Esophagus (tissue), 2 donors: ENCODE measurements at regions not wholly inside any gene's neighbourhood (a gene's known extent, or its start where the extent isn't known, plus 50 kb on each side); places are given as distances from the start of the nearest gene placed in this dataset.

Experiments
- H3K27ac ChIP-seq, 2 donors: one replicate each; pipeline ENCODE4 v1.5.1; 2013; ENCODE audit warnings: low read depth in 2 of 2, mild to moderate bottlenecking in 2 of 2, inconsistent platforms in 1 of 2, low read length in 1 of 2, moderate library complexity in 1 of 2
- H3K27me3 ChIP-seq, 2 donors: one replicate each; pipeline ENCODE4 v1.6.1; 2013; ENCODE audit warnings: low read length in 2 of 2, control low read depth in 1 of 2, mild to moderate bottlenecking in 1 of 2; ENCODE audit not compliant: insufficient read depth in 2 of 2, control insufficient read depth in 1 of 2
- H3K36me3 ChIP-seq, 2 donors: one replicate each; pipeline ENCODE4 v1.6.1; 2013; ENCODE audit warnings: low read length in 1 of 2; ENCODE audit not compliant: control insufficient read depth in 2 of 2, insufficient read depth in 2 of 2
- H3K4me1 ChIP-seq, 2 donors: one replicate each; pipeline ENCODE4 v1.6.1; 2013; ENCODE audit warnings: low read length in 1 of 2; ENCODE audit not compliant: control insufficient read depth in 2 of 2, insufficient read depth in 2 of 2
- H3K4me3 ChIP-seq, 2 donors: one replicate each; pipeline ENCODE4 v1.5.1; 2013; ENCODE audit warnings: low read length in 2 of 2, mild to moderate bottlenecking in 2 of 2, low read depth in 1 of 2, moderate library complexity in 1 of 2
- H3K9me3 ChIP-seq, 2 donors: one replicate each; pipeline ENCODE4 v1.6.1; 2013; ENCODE audit warnings: mild to moderate bottlenecking in 2 of 2, low read depth in 1 of 2, low read length in 1 of 2, moderate library complexity in 1 of 2; ENCODE audit not compliant: control insufficient read depth in 2 of 2, insufficient read depth in 1 of 2
- WGBS, 2 donors: extraction: QIAGEN DNeasy Blood & Tissue Kit; methylation state at CpG; one replicate each; pipeline ENCODE4 v1.1.7; 2013; 5-methylcytosine and 5-hydroxymethylcytosine counted together
- donor health status: healthy with polysubstance abuse.
- donor health status: Bipolar disorder and iron deficiency.

- no peaks in the 10 kb centered on the region for H3K27me3 ChIP-seq
- H3K27ac ChIP-seq = no peak overlapping the region
- H3K4me3 ChIP-seq = no peak overlapping the region
- no peaks in the 10 kb centered on the region for H3K36me3 ChIP-seq
- WGBS, 2 donors = 85 to 95% methylated on average over 1 of the region's 1 CpG
- no peaks in the 10 kb centered on the region for H3K4me1 ChIP-seq
- no peaks in the 10 kb centered on the region for H3K9me3 ChIP-seq
Measured at GRCh38 chr11:81477277-81477676, 1256.4 kb downstream of the FAM181B start.

DNA sequence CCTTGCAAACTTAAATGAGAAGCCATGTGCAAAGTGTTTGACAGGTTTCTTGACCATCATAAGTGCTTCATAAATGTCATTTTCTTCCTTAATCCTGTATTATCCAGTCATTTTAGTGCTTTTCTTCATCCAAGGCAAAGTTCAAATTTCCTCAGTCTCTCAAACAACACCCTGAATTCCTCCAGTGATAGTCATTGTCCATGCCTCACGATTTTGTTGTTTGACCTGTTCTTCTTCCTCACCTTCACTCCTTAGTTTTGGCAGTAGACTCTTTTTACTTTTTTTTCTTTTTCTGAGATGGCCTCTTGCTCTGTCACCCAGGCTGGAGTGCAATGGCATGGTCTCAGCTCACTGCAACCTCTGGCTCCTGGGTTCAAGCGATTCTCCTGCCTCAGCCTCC is 1257.3 kb downstream of the FAM181B start:
- no peaks in the 10 kb centered on the region for H3K9me3 ChIP-seq
- 61 to 68% methylated on average over 2 of the region's 2 CpGs for WGBS, 2 donors
- no peaks in the 10 kb centered on the region for H3K36me3 ChIP-seq
- no peaks in the 10 kb centered on the region for H3K4me1 ChIP-seq
- H3K27me3 ChIP-seq = no peaks in the 10 kb centered on the region
- H3K27ac ChIP-seq = no peak overlapping the region
- H3K4me3 ChIP-seq = no peak overlapping the region

GRCh38 chr11:81472646-81473045 is 1261.0 kb downstream of the FAM181B start:
- H3K9me3 ChIP-seq = no peaks in the 10 kb centered on the region
- no peaks in the 10 kb centered on the region for H3K36me3 ChIP-seq
- H3K27ac ChIP-seq = no peak overlapping the region
- H3K4me3 ChIP-seq = no peak overlapping the region
- no peaks in the 10 kb centered on the region for H3K27me3 ChIP-seq
- 49 to 73% methylated on average over 2 of the region's 2 CpGs for WGBS, 2 donors
- H3K4me1 ChIP-seq = no peaks in the 10 kb centered on the region

DNA sequence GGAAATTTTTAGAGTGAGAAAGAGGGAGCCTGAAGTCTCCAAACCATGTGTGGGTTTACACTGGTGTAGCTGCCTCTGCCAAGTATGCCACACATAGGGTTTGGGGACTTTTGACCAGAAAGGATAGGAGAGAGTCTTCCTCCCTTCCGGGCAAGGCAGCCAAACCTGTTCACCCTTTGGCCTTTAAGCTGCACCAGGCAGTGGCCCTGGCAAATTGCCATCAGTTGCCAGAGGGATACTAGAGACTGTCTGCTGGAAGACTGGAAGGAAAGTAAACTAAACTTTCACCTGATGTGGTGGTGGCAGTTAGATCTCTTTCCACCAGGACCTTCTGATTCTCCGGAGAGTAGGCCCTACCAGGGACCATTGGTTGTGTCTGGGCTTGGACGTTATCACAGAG is 1263.2 kb downstream of the FAM181B start:
- H3K27me3 ChIP-seq = no peaks in the 10 kb centered on the region
- H3K4me1 ChIP-seq = no peaks in the 10 kb centered on the region
- WGBS, 2 donors = 71 to 73% methylated on average over 3 of the region's 3 CpGs
- H3K27ac ChIP-seq = no peak overlapping the region
- no peaks in the 10 kb centered on the region for H3K36me3 ChIP-seq
- H3K4me3 ChIP-seq = no peak overlapping the region
- no peaks in the 10 kb centered on the region for H3K9me3 ChIP-seq

- no peaks in the 10 kb centered on the region for H3K4me1 ChIP-seq
- H3K4me3 ChIP-seq = no peak overlapping the region
- no peak overlapping the region for H3K27ac ChIP-seq
- no peaks in the 10 kb centered on the region for H3K27me3 ChIP-seq
- H3K9me3 ChIP-seq = no peaks in the 10 kb centered on the region
- 71 to 73% methylated on average over 2 of the region's 2 CpGs for WGBS, 2 donors
- H3K36me3 ChIP-seq = no peaks in the 10 kb centered on the region
Measured at GRCh38 chr11:81459766-81460306, 1273.8 kb downstream of the FAM181B start.

DNA sequence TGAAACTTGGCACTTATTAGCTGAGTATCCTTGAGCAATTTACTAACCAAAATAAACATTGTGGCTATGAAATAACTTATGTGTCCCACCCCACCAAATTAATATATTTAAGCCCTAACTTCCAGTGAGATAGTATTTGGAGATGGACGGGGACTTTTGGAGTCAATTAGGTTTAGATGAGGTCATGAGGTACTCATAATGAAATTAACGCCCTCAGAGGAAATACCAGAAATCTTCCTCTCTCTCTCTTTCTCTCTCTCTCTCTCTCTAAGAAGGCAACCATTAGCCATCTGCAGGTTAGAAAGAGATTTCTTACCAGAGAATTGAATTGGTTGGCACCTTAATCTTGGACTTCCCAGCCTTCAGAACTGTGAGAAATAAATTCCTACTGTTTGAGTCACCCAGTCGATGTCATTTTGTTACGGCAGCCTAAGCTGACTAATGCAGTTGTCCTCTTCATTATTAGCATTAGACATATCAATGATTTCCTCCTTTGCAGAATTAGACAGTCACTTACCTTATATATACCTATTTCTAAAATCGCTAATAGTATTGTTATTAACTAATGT is 1284.0 kb downstream of the FAM181B start:
- no peaks in the 10 kb centered on the region for H3K4me1 ChIP-seq
- H3K4me3 ChIP-seq = no peak overlapping the region
- H3K9me3 ChIP-seq = no peaks in the 10 kb centered on the region
- no peaks in the 10 kb centered on the region for H3K27me3 ChIP-seq
- no peak overlapping the region for H3K27ac ChIP-seq
- no peaks in the 10 kb centered on the region for H3K36me3 ChIP-seq
- 68 to 74% methylated on average over 5 of the region's 5 CpGs for WGBS, 2 donors

DNA sequence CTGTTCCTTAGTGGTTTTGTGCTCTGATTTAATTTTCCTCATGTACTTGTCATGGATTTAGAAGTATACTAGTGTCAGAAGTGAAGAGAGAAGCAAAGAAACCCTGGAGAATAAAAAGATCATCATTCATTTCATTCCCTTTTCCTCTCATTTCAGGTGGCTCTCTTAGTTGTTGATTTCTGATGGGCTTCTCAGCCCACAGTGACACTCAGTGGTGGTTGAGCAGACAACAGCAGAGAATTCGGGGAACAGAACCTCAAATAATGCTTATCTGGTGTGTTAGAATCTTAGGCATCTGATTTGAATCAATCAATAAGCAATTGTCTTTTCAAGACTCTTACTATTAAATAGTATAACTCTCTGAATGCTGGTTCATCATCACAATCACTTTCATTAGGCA is 1289.4 kb downstream of the FAM181B start:
- WGBS, 2 donors = 48 to 58% methylated on average over 1 of the region's 1 CpG
- H3K4me3 ChIP-seq = no peak overlapping the region
- H3K9me3 ChIP-seq = no peaks in the 10 kb centered on the region

DNA sequence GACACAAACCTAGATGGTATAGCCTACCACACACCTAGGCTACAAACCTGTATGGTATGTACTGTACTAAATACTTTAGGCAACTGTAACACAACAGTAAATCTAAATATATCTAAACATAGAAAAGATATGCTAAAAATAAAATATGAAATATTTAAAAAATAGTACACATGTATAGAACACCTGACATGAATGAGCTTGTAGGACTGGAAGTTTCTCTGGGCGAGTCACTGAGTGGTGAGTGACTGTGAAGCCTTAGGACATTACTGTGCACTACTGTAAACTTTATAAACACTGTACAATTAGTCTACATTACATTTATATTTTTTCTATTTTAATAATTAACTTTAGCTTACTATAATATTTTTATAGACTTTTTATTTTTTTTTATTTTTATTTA is 1301.3 kb downstream of the FAM181B start:
- no peak overlapping the region for H3K4me3 ChIP-seq
- H3K27ac ChIP-seq = no peak overlapping the region
- 78 to 82% methylated on average over 1 of the region's 1 CpG for WGBS, 2 donors
- H3K36me3 ChIP-seq = no peaks in the 10 kb centered on the region
- H3K4me1 ChIP-seq = no peaks in the 10 kb centered on the region
- peaks cover 0 to 2% of the 10 kb centered on the region in 2 donors for H3K9me3 ChIP-seq
- no peaks in the 10 kb centered on the region for H3K27me3 ChIP-seq

More for the DNA sequence above, 1289.4 kb downstream of the FAM181B start:
- Histone ChIP-seq H3K27me3 (no peaks in the 10 kb centered on the region), H3K36me3 (no peaks in the 10 kb centered on the region), H3K27ac (no peak overlapping the region), H3K4me1 (no peaks in the 10 kb centered on the region)

- Histone ChIP-seq H3K4me1 (no peaks in the 10 kb centered on the region), H3K9me3 (no peaks in the 10 kb centered on the region), H3K27ac (no peak overlapping the region), H3K4me3 (no peak overlapping the region), H3K27me3 (no peaks in the 10 kb centered on the region), H3K36me3 (no peaks in the 10 kb centered on the region)
- whole genome bisulfite sequencing, 2 donors = 88 to 94% methylated on average over 2 of the region's 2 CpGs
Measured at GRCh38 chr11:81424822-81425221, 1308.8 kb downstream of the FAM181B start.

- Histone ChIP-seq H3K4me3 (no peak overlapping the region), H3K36me3 (no peaks in the 10 kb centered on the region), H3K9me3 (no peaks in the 10 kb centered on the region)
Measured at GRCh38 chr11:81422402-81422801, 1311.3 kb downstream of the FAM181B start.

More at GRCh38 chr11:81422402-81422801, 1311.3 kb downstream of the FAM181B start:
- H3K4me1 ChIP-seq = no peaks in the 10 kb centered on the region
- H3K27ac ChIP-seq = no peak overlapping the region
- H3K27me3 ChIP-seq = no peaks in the 10 kb centered on the region
